ENCODE measurements at regions not wholly inside any gene's neighbourhood (a gene's known extent, or its start where the extent isn't known, plus 50 kb on each side); places are given as distances from the start of the nearest gene placed in this dataset.

- TF ChIP-seq CTCF (IDR thresholded peaks at IDR 0.05; ENCODE audit: low read depth, low read length) (no peak), EZH2phosphoT487 (IDR thresholded peaks at IDR 0.05; ENCODE audit: low read depth) (no peak)
Measured at GRCh38 chr13:39224671-39225240, 186.5 kb downstream of the NHLRC3 start.
